Effector memory CD4-positive, alpha-beta T cell (primary cell): ENCODE measurements at regions not wholly inside any gene's neighbourhood (a gene's known extent, or its start where the extent isn't known, plus 50 kb on each side); places are given as distances from the start of the nearest gene placed in this dataset.
"Not testable (repeated sequence)": the region's sequence is repeated elsewhere in the genome, so short reads cannot be mapped to it uniquely, and the experiment has no call there.

Experiments
- DNase-seq, 3 donors: peaks; one replicate each; pipeline ENCODE4 v3.0.0-alpha.2; 2020
- H3K27ac ChIP-seq: 2 replicates; pipeline ENCODE4 v1.7.0; 2013; ENCODE audit warnings: mild to moderate bottlenecking, low read length, moderate library complexity; ENCODE audit not compliant: insufficient read depth, poor library complexity, severe bottlenecking
- H3K27me3 ChIP-seq: replicated peaks from 2 replicates; pipeline ENCODE4 v1.7.0; 2013; ENCODE audit warnings: mild to moderate bottlenecking, low read length; ENCODE audit not compliant: insufficient read depth, control insufficient read depth, poor library complexity, severe bottlenecking
- H3K36me3 ChIP-seq: 2 replicates; pipeline ENCODE4 v1.7.0; 2013; ENCODE audit warnings: mild to moderate bottlenecking, low read length, moderate library complexity; ENCODE audit not compliant: control insufficient read depth, insufficient read depth
- H3K4me1 ChIP-seq: 2 replicates; pipeline ENCODE4 v1.7.0; 2013; ENCODE audit warnings: low read length, mild to moderate bottlenecking; ENCODE audit not compliant: control insufficient read depth, insufficient read depth, poor library complexity, severe bottlenecking
- H3K4me3 ChIP-seq: 2 replicates; pipeline ENCODE4 v1.7.0; 2013; ENCODE audit warnings: low read length, low read depth, mild to moderate bottlenecking; ENCODE audit not compliant: insufficient read depth, poor library complexity, severe bottlenecking
- H3K9me3 ChIP-seq: 2 replicates; pipeline ENCODE4 v1.7.0; 2013; ENCODE audit warnings: mild to moderate bottlenecking, low read length, moderate library complexity; ENCODE audit not compliant: control insufficient read depth

DNA sequence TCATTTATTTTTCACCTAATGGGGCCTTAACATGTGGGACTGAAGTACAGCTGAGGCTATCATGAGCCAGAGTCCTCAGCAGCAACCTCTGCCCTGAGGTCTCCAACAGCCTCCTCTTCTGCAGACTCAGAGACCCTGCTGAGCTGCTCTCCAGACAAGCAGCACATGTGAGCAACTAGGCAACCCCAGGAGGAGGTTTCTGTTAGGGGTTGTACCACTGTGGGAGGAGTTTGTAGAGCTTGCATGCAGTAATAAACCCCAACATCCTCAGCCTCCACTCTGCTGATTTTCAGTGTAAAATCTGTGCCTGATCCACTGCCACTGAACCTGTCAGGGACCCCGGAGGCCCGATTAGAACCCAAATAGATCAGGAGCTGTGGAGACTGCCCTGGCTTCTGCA, 530.0 kb downstream of the RPIA start:
- not testable (repeated sequence) for DNase-seq, H3K4me3 ChIP-seq, H3K27me3 ChIP-seq, H3K9me3 ChIP-seq, H3K36me3 ChIP-seq, H3K4me1 ChIP-seq, H3K27ac ChIP-seq

DNA sequence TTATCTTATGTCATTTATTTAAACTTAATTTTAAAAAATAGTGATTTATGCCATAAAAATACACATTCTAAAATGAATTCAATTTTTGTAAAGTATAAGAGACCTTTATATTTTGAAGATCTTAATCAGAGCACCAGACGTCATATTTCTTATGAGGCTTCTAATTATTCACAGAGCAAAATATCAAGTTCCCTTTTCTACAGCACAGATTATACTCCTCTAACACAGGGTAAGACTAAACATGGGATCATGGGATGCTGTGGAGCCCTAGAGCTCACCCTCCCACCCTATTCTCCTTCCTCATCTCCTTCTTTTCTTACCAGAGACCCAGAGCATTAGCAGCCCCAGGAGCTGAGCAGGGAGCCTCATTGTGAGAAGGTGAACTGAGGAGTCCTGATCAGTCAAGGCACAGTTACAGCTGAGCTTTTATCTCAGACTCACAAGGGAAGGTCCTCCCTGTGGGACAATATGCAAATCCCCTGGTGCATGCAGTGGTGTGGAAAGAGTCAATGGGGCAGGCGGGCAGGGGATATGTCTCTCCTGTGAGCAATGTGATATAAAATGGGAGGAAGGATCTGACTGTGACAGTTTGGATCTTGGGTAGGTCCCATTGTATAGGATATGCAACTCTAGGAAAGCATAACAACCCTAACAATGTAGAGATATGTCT, 530.7 kb downstream of the RPIA start:
- not testable (repeated sequence) for DNase-seq, H3K36me3 ChIP-seq, H3K4me3 ChIP-seq

DNA sequence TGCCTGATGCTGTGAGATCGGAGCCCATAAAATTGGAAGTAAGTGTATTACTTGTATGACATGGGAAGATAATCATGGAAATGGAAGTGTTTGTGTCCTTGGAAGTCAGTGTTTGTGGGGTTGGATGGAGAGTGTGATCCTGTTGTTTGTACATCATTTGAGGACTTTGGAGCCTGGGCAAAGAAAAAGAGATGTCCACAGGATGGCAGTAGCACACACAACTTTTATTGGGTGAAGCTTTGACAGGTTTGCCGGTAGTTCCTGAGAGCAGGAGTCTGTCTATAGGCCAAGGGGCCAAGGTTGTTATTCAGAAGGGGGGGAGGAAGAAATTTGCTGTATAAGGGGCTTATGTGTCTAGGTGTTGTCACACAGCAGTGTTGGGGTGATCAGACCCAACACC, 533.3 kb downstream of the RPIA start:
- not testable (repeated sequence) for H3K36me3 ChIP-seq, H3K9me3 ChIP-seq, H3K4me3 ChIP-seq, H3K27me3 ChIP-seq, DNase-seq, H3K27ac ChIP-seq, H3K4me1 ChIP-seq

More for the DNA sequence above, 530.7 kb downstream of the RPIA start:
- H3K9me3 ChIP-seq, H3K4me1 ChIP-seq, H3K27me3 ChIP-seq, H3K27ac ChIP-seq: not testable (repeated sequence)

DNA sequence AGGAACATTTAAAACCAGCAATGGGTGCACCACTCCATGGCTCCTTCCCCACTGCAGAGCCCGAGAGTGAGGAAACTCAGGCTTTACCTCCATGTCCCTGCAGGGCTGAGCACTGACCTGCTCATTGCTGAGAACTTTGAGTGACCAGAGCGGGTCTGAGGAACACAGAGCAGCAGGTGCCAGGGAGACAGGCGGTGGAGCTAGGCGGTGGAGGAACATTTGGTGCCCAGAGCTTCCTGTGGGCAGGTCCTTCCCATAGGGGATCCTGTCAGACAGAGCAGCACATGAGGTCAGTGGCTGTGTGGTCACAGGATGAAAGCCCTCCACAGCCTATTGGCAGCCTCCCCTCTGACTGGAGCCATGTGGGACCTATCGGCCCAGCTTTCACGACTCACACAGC, 538.5 kb downstream of the RPIA start:
- H3K27ac ChIP-seq, H3K36me3 ChIP-seq, H3K4me3 ChIP-seq, H3K9me3 ChIP-seq, H3K27me3 ChIP-seq, H3K4me1 ChIP-seq, DNase-seq: not testable (repeated sequence)

DNA sequence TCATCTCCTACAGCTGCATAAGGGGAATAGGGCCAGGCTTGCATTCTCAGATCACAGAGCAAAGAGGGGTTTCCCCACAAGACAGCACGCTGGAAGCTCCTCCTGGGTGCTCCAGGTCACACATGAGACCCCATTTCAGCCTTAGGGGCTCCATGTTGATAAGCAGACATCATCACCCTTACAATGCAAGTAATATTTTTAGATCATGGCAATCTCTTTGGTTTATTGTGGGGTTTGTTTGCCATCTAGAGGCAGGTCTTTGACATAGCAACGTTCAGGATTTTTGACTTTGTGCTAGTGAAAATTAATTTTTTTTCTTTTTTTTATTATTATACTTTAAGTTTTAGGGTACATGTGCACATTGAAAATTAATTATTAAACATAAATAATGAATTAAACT, 539.8 kb downstream of the RPIA start:
- not testable (repeated sequence) for H3K27ac ChIP-seq, H3K36me3 ChIP-seq, H3K4me3 ChIP-seq, H3K4me1 ChIP-seq, H3K9me3 ChIP-seq, DNase-seq, H3K27me3 ChIP-seq

DNA sequence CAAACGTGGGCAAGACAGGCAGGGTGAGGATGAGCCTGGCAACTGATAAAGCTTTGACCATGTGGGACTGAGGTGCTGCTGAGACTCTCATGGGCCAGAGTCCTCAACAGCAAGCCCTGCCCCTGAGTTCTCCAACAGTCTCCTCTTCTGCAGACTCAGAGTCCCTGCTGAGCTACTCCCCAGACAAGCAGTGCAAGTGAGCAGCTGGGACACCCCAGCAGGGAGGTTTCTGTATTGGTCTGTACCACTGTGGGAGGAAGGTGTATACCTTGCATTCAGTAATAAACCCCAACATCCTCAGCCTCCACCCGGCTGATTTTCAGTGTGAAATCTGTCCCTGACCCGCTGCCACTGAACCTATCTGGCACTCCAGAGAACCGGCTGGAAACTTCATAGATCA, 542.5 kb downstream of the RPIA start:
- DNase-seq, H3K27me3 ChIP-seq: not testable (repeated sequence)

DNA sequence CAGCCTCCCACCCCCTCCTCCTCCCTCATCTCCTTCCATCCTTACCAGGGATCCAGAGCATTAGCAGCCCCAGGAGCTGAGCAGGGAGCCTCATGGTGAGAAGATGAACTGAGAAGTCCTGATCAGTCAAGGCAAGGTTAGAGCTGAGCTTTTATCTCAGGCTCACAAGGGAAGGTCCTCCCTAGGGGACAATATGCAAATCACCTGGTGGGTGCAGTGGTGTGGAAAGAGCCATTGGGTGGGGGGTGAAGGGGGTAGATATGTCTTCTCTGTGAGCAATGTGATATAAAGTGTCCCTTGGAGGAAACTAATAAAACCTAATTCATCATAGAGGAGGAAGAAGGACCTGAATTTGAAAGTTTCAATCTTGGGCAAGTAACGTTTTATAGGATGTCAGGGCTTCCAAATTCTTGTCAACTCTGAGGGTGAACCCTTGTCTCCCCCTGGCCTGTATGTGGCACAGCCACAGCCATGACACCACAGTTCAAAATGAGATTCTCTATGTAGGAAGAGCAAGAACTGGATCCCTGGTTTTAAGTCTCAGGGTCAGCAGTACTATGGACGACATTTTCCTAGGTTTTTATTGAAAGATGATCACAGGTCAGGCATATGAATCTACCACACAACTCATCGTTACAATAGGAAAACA, 543.5 kb downstream of the RPIA start:
- H3K4me1 ChIP-seq = not testable (repeated sequence)

More for the DNA sequence above, 542.5 kb downstream of the RPIA start:
- not testable (repeated sequence) for H3K4me3 ChIP-seq, H3K36me3 ChIP-seq, H3K27ac ChIP-seq, H3K9me3 ChIP-seq, H3K4me1 ChIP-seq

DNA sequence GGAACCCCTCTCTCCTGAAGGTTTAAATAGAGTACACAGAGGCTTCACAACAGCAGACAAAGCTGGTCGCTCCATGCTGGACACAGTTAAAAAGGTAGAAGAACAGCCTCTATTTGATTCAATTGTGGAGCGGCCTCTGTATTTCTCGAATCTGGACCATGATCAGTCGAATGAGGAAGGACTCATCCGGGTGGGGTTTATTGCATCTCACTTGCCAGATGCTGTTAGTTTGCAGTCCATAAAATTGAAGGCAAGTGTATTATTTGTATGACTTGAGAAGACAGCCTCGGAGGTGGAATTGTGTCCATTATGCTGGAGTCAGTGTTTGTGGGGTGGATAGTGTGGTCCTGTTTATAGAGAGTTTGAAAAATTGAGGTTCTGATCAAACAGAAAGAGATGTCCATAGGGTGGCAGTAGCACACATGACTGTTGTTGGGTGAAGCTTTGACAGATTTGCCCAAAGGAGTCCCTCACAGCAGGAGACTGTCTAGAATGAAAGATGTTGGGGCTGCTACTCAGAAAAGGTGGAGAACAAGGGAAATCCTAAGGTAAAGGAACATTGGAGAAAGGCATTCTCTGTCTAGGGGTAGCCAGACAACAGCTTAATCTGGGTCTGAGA, 545.5 kb downstream of the RPIA start:
- not testable (repeated sequence) for H3K4me1 ChIP-seq, H3K4me3 ChIP-seq, H3K9me3 ChIP-seq, DNase-seq, H3K27ac ChIP-seq, H3K27me3 ChIP-seq, H3K36me3 ChIP-seq

More for the DNA sequence above, 543.5 kb downstream of the RPIA start:
- H3K36me3 ChIP-seq, DNase-seq, H3K9me3 ChIP-seq, H3K4me3 ChIP-seq, H3K27me3 ChIP-seq, H3K27ac ChIP-seq: not testable (repeated sequence)

DNA sequence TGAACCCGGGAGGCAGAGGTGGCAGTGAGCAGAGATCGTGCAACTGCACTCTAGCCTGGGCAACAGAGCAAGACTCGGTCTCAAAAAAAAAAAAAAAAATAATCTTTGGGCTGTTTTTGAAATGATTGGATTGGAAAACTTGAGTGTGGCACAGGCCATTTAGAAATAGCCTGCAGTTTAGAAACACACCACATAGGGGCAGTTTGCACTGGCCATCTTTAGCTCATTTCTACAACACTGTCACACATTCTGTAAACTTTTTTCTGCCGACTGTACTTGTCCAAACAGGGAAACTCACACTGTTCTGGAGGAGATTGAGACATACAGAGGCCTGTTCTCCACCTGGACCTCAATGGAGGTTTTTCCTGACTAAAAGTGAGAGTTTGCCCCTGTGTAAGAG, 546.3 kb downstream of the RPIA start:
- not testable (repeated sequence) for H3K4me1 ChIP-seq, DNase-seq, H3K27me3 ChIP-seq, H3K27ac ChIP-seq, H3K9me3 ChIP-seq, H3K36me3 ChIP-seq, H3K4me3 ChIP-seq

DNA sequence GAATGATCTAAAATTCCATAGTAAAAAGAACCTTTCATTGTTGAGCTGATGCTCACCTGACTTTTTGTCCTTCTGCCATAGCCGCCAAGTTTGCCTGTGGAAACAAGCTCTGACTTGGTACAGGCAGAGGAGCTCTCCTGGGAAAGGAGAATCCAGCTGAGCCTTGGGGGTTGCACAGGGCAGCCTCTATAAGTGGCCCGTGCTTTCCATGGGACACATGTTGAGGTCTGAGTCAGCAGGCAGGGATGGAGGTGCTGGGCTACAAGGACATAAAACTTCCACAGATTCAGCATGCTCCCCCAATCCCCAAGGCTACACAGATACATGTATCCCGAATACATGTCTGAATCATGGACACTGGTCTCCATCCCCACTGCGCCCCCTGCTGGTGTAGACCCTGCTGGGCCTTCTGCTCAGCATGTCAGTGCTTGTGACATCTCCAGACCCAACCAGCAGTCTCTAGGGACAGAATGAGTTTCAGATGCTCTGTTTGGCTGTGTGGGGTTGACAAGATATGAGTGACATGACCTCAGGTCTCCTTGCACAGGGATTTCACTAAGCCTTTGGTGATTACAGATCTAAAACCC, 551.7 kb downstream of the RPIA start:
- H3K9me3 ChIP-seq, H3K36me3 ChIP-seq, H3K4me1 ChIP-seq, H3K27me3 ChIP-seq, H3K4me3 ChIP-seq, DNase-seq, H3K27ac ChIP-seq: not testable (repeated sequence)
